ENCODE measurements at regions not wholly inside any gene's neighbourhood (a gene's known extent, or its start where the extent isn't known, plus 50 kb on each side); places are given as distances from the start of the nearest gene placed in this dataset.

DNA sequence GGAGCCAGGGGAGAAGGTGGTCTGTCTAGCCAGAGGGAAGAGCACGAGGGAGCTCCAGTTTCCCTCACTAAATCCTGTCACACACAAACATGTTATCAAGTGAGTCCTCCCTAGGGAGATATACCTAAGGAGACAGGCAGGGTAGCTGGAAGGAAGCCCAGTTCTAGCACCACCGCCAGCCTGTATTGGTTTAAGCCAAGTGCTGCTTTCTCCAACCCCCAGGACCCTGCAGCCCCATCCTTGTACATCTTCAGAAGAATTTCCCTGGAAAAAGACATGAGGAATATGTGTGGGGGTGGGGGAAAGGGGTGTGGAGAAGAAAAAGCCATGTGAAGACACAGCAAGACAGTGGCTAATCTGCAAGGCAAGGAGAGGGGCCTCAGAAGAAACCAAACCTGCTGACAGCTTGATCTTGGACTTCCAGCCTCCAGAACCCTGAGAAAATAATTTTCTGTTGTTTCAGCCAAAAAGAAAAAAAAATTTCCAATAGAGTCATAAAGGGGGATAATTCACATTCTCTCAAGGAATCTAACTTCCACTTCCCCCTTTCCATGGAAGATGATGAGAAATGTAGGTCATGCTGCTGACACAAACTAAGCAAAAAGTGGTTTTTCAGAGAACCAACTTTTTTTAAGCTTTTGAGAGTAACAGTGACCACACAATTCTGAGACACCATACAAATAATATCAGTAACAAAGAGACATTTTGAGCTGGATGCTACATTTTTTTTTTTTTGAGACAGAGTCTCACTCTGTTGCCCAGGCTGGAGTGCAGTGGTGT lies 103.2 kb upstream of the PRDM1 start:
- TF ChIP-seq, protein P1, sequence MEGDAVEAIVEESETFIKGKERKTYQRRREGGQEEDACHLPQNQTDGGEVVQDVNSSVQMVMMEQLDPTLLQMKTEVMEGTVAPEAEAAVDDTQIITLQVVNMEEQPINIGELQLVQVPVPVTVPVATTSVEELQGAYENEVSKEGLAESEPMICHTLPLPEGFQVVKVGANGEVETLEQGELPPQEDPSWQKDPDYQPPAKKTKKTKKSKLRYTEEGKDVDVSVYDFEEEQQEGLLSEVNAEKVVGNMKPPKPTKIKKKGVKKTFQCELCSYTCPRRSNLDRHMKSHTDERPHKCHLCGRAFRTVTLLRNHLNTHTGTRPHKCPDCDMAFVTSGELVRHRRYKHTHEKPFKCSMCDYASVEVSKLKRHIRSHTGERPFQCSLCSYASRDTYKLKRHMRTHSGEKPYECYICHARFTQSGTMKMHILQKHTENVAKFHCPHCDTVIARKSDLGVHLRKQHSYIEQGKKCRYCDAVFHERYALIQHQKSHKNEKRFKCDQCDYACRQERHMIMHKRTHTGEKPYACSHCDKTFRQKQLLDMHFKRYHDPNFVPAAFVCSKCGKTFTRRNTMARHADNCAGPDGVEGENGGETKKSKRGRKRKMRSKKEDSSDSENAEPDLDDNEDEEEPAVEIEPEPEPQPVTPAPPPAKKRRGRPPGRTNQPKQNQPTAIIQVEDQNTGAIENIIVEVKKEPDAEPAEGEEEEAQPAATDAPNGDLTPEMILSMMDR (conservative IDR thresholded peaks at IDR 0.05; ENCODE audit: low read depth), result no peak
- POLR2A ChIA-PET (ENCODE audit: low non-redundant PET), result no interaction called here
- DNase-seq (ENCODE audit: low spot score), result no peak
- no peak overlapping the region for H3K27ac ChIP-seq
- CTCF ChIA-PET, result no interaction called here

DNA sequence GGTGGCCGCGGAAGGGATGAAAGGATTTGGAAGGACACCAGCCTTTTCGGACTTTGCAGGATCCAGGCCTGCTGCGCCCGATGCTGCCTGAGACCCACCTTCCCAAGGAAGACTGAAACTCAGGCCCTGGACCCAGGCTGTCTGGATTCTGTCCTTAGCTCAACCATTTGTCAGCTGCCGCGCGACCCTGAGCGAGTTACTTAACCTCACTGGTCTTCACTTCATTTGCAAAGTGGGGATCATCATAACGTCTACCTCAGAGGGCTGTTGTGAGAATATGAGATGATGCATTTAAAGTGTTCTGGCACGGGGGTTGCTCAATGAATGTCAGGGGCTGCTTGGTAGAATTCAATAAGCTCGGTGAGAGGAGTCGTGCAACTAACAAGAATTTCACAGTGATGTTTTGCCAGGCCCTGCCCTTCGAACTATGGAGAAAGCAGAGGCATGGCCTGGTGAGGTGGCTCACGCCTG lies 104.2 kb upstream of the PRDM1 start:
- ChIA-PET POLR2A (ENCODE audit: low non-redundant PET) (no interaction called here), CTCF (interaction anchor here (0.7 kb wide), 1 partner anchor 46 kb away, joined by 3 read pairs; no protein-coding TSS in a partner anchor)
- DNase-seq (ENCODE audit: low spot score), result no peak
- H3K27ac ChIP-seq, result no peak overlapping the region
- TF ChIP-seq, protein P1 (conservative IDR thresholded peaks at IDR 0.05; ENCODE audit: low read depth), result no peak

DNA sequence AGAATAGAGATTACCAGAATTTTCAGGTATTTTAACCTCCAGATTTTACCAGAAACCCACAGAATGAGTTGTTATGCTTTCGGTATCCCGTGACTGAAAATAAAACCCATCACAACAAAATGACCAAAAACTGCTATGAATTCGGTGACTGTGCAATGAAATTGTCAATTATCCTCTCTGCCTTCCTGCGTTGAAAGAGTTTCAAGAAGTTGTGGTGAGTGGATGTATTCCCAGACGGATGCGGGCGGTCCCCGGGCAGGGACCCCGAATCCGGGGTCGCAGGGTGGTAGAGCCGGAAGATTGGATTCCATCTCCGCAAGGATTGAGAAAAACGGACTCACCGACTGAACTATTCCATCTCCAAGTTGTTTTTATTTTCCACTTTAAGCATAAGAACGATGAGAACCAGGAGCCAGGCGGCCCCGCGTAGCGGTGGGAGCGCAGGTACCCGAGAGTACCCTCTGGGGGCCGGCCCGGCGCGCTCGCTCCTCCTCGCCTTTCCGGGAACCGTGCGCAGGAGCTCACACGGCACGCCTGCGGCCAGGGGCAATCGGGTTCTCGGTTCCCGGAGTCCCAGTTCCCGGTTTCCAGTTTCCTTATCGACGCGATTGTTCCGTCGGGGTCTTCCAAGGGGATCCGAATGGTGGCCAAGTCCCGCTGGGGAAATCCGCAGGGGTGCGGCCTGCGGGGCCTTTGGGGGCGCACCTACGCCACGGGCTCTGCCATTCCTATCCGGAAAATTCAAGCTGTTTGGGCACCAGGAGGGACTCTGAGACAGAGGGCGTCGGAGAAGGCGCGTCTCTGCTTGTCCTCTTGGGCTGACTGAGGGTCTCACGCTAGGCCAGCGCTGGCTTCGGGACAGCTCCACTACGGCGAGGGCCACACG lies 104.9 kb upstream of the PRDM1 start:
- POLR2A ChIA-PET (ENCODE audit: low non-redundant PET), result no interaction called here
- CTCF ChIA-PET, result interaction anchor here (0.7 kb wide), 1 partner anchor 45 kb away, joined by 3 read pairs; no protein-coding TSS in a partner anchor
- no peak for DNase-seq (ENCODE audit: low spot score)
- H3K27ac ChIP-seq, result no peak overlapping the region
- TF ChIP-seq, protein P1 (conservative IDR thresholded peaks at IDR 0.05; ENCODE audit: low read depth), result no peak

DNA sequence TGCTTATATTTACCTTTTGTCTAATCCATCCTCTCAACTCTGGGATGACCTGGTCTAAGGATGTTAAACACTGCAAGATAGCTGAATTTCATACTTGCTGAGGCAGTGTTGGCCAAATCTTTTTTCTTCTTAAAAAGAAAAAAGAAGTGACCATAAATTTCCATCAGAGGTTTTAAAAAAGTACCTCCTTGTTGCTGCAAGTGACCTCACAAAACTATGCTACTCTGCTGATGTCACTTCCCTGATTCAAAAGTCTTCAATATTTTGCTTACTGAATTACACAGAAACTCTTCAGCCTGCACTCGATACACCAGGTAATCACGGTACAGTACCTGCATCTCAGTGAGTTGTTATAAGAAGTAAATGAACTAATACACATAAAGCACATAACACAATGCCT lies 107.2 kb upstream of the PRDM1 start:
- CTCF ChIA-PET, result no interaction called here

DNA sequence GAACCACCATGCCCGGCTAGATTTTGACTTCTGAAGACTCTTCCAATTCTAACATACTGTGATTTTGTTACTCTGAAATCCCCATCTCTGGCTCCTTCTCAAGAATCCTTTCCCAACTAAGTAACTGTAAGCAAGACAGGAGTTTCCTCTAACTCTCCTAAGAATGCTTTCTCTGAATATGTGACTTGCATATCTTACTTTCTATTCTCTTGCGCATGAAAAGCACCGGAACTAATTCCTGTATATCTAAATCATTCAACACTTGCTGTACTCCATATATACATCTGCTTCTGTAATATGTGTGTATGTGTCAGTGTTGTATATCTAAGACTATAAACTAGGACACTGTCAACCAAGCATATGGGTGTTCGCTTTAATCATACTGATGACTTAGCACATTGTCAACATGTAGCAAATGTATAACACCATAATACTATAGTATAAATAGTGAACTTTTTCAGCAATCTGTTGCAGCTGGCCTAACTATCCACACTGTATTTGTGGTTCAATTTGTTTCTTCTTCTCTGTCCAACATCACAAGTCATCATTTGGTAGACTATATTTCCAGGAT lies 108.1 kb upstream of the PRDM1 start:
- ChIA-PET POLR2A (ENCODE audit: low non-redundant PET) (no interaction called here), CTCF (no interaction called here)
- TF ChIP-seq, protein P1 (conservative IDR thresholded peaks at IDR 0.05; ENCODE audit: low read depth), result no peak

More for the DNA sequence above, 107.2 kb upstream of the PRDM1 start:
- H3K27ac ChIP-seq, result no peak overlapping the region
- no peak for DNase-seq (ENCODE audit: low spot score)
- POLR2A ChIA-PET (ENCODE audit: low non-redundant PET), result no interaction called here
- TF ChIP-seq, protein P1 (conservative IDR thresholded peaks at IDR 0.05; ENCODE audit: low read depth), result no peak

DNA sequence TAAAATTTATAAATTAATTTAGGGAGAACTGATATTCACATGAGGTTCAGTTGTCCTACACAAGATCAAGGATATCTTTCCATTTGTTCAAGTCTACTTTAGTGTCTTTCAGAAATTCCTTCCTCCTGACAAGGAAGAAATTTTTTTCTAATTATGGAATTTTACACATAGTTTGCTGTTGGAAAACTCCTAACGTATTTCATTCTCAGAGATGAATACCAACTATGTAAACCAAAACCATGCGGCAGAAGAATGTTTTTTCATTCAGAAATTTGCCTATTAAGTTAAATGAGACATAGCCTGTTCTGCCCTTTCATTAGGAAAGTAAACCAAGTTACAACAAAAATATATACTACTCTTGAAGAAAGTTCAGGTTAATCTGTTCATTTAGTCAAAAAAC lies 111.2 kb upstream of the PRDM1 start:
- ChIA-PET CTCF (no interaction called here), POLR2A (ENCODE audit: low non-redundant PET) (no interaction called here)
- no peak overlapping the region for H3K27ac ChIP-seq
- no peak for DNase-seq (ENCODE audit: low spot score)
- TF ChIP-seq, protein P1 (conservative IDR thresholded peaks at IDR 0.05; ENCODE audit: low read depth), result no peak

More for the DNA sequence above, 108.1 kb upstream of the PRDM1 start:
- no peak for DNase-seq (ENCODE audit: low spot score)
- H3K27ac ChIP-seq, result no peak overlapping the region
